Putamen (tissue), 1 donor: ENCODE measurements at regions not wholly inside any gene's neighbourhood (a gene's known extent, or its start where the extent isn't known, plus 50 kb on each side); places are given as distances from the start of the nearest gene placed in this dataset.

Experiments
- DNase-seq: peaks from one replicate; pipeline ENCODE4 v3.0.0-alpha.2; 2016; ENCODE audit warnings: low spot score

GRCh38 chr15:79230766-79231165, 51.8 kb upstream of the ANKRD34C start:
- no peak for DNase-seq

- no peak for DNase-seq
Measured at GRCh38 chr15:79222808-79223207, 59.7 kb upstream of the ANKRD34C start.

GRCh38 chr15:79221696-79222095, 60.8 kb upstream of the ANKRD34C start:
- no peak for DNase-seq

- no peak for DNase-seq
Measured at GRCh38 chr15:79219393-79220056, 63.0 kb upstream of the ANKRD34C start.

GRCh38 chr15:79218588-79219200, 63.8 kb upstream of the ANKRD34C start:
- no peak for DNase-seq

- DNase-seq, result no peak
Measured at GRCh38 chr15:79213650-79214049, 68.9 kb upstream of the ANKRD34C start.

DNA sequence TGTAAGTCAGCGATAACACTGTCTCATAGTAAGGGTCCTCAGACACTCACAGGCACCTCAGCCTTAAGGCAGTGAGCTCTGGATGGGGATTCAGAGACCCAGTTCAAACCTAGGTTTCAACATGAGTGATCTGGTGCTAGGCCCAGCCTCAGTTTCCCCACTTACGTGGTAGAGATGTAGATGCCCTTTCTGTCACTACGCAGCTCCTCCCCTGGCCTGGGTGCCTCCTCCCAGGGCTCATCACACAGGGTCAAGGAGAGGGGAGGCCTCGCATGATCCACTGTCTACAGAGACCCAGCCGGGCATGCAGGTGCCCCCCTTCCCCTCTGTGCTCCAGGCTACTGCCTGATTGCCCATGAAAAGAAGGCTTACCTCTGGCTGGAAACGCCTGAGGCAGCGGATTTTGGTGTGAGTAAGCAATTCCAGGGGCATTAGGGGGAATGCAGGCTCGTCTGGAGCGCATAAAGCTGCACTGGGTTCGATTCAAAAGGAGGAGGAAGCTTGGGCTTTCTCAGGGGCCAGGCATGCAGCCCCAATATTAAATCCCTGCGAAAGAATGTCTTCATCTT, 69.8 kb upstream of the ANKRD34C start:
- no peak for DNase-seq

- DNase-seq, result no peak
Measured at GRCh38 chr15:79211481-79211880, 71.0 kb upstream of the ANKRD34C start.

- no peak for DNase-seq
Measured at GRCh38 chr15:79209690-79210089, 72.8 kb upstream of the ANKRD34C start.

DNA sequence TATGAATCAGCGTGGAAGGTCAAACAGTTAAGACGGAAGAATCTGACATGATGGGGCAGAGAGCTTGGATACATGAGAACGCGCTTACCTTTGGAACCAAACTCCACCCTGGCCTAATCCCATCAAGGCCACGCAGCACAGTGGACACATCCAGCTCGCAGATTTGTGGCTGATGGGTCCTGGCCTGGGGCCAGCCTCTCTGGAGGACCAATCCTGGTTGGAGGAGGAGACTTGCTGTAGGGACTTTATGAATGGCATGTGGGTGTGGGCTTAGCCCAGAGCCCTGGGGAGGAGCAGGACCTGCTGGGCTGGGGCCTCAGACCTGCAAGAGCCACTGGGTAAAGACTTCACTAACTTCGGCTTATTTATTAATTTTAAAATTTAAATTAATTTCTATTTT, 73.4 kb upstream of the ANKRD34C start:
- DNase-seq, result no peak

- no peak for DNase-seq
Measured at GRCh38 chr15:79208179-79208578, 74.3 kb upstream of the ANKRD34C start.

DNA sequence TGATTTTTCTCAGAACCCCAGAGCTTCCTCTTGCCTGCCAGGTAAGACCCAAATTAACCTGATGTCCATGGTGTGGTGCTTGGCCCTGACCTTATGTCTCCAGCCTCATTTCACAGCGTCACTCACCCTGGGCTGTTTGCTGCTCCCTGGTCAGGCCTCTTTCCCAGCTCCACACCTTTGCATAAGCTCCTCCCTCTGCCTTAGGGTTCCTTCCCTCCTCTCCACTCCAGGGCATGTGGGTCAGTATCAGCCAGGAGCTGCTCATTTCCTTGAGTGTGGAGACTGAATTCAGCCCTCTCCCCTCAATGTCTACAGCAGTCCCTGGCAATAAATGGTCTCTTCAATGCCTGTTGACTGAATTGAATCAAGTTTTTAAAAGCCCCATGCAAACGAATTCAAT, 75.6 kb upstream of the ANKRD34C start:
- no peak for DNase-seq

GRCh38 chr15:79204886-79205675, 77.4 kb upstream of the ANKRD34C start:
- no peak for DNase-seq

DNA sequence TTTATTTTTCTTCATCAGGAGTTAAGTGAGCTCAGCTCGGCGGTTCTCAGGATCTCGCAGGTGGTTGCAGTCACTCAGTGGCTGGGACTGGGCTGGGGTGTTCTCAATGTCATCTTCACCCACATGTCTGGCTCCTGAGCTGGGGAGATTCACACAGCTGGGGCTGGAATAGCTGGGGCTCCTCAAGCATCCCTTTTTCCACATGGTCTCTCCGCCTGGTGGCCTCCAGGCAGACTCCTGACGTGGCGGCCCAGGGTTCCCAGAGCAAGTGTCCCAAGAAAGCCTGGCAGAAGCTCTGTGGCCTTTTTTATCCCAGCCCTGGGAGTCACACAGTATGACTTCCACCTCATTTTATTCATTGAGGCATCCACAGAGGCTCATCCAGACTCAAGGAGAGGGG, 84.1 kb upstream of the ANKRD34C start:
- no peak for DNase-seq

DNA sequence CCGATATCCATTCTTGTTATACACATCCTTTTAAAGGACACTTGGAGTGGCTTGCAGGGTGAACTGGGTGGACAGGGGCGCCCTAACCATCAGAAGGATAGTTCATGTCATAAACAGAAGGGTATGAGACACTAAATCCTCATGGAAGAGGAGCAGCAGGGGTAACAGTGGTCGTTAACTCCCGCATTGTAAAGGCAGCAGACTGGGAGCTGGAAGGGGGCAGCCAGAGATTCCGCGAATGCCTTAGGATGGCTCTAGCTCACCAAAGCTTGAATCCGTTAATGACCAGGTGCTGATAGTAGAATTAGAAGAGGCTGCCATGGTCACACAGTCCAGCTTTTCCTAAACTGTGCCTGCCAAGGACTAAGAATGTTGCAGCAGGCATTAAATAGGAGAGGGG, 85.2 kb upstream of the ANKRD34C start:
- DNase-seq, result no peak

GRCh38 chr15:79195802-79196201, 86.7 kb upstream of the ANKRD34C start:
- DNase-seq, result no peak

DNA sequence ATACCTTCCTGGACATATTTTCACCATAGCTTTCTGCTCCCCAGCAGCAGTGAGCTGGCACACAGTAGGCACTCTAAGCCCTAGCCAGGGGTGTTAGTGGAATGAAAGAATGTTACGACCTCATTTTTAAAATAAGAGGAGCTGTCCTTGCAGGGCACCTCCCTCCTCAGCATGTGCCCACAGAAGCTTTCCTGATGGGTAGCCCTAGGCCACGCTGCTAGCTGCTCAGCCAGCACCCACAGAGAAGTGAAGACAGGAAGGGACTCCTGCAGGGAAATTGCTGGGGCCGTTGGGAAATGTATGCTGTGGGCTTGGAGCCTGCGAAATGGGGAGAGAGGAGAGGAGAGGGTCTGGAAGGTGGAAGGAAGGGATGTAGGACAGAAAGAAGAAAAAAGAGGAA, 87.3 kb upstream of the ANKRD34C start:
- DNase-seq, result no peak

DNA sequence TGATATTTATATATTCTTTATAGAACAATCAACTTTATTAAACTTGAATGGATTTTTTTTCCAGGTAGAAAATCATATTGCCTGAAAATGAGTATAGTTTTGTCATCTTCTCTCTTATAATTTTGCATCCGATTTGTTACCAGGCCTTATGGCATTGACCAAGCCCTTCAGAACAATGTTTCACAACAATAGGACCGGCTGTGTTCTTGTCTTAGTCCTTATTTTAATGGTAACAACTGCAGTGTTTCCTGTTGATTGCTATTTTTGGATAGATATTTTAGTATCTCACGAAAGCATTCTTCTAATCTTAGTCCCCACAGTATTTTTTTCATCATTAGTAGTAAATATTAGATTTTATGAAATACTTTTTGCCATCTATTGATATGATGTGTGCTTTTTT, 88.1 kb upstream of the ANKRD34C start:
- no peak for DNase-seq

DNA sequence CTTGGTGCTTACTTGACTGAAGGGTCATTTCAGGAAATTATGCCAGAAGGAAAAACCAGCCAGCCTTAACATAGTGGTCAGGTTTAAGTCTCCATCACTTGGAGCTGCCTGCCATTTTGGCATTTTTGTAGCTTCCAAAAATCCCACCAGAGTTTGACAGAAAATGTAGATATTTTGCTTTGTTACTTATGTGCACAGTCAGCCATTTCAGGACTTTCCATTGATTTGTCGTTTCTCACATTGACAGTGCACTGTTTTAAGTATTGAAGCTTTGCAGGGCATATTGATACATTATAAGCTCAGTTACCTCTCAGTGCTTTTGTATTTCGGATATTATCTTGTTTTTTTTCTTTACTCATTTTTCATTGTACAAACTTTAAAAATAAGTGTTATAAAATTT, 89.0 kb upstream of the ANKRD34C start:
- no peak for DNase-seq

GRCh38 chr15:79193103-79193502, 89.4 kb upstream of the ANKRD34C start:
- DNase-seq, result no peak

GRCh38 chr15:79192462-79193036, 90.0 kb upstream of the ANKRD34C start:
- DNase-seq, result no peak

- DNase-seq, result no peak
Measured at GRCh38 chr15:79190093-79190492, 92.4 kb upstream of the ANKRD34C start.

DNA sequence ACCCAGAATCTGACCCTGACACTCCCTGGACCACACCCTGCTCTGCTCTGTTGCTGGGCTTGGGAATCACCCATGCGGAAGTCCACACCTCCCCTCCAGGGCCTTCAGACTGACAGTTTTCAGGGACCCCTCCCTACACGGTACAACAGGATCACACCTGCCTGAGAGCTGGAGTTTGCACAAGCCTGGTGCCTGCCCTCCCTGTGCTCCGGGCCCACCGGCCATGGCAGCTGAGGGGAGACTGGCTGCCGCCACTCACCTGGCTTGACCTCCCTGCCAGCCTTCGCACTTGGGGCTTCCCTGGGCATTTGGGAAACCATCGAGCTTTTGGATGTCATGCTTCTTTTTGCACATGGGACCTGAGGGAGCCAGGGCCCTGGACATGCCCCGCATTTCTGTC, 95.9 kb upstream of the ANKRD34C start:
- no peak for DNase-seq
